HCT116 (cell line): ENCODE measurements at regions not wholly inside any gene's neighbourhood (a gene's known extent, or its start where the extent isn't known, plus 50 kb on each side); places are given as distances from the start of the nearest gene placed in this dataset.

Experiments used
- ATAC-seq: fragments of 200-7000 bp; cut with Tn5 transposase; 2 replicates; pipeline ENCODE4 v1.9.1; 2020; ENCODE audit warnings: mild to moderate bottlenecking, moderate library complexity
- BruUV-seq: library from RNA; stranded (reverse); fragments of 400-500 nt; replicated peaks from 2 replicates; lab custom pipeline; 2021; lab: Mats Ljungman, UMichigan
- CTCF ChIA-PET: fragments of 300-600 bp; sonication (Branson Sonifier 250); formaldehyde crosslinking; loops from one replicate; lab custom pipeline; 2021; ENCODE audit warnings: antibody characterized with exemption; lab: Charles Lee
- POLR2A ChIA-PET: fragments of 300-600, 350-600 bp; sonication (Branson Sonifier 250); formaldehyde crosslinking; loops from one replicate; lab custom pipeline; 2021; ENCODE audit warnings: antibody characterized with exemption; lab: Charles Lee
- RAD21 ChIA-PET, 2 experiments: fragments of 300-600 bp; sonication (Branson Sonifier 250); formaldehyde crosslinking; loops; one replicate each; lab custom pipeline; 2023; ENCODE audit warnings: low total read pairs in 2 of 2; ENCODE audit not compliant: uncharacterized antibody in 2 of 2, unreplicated experiment in 2 of 2, low non-redundant PET in 1 of 2; lab: Charles Lee
- DNase-seq: peaks from one replicate; pipeline ENCODE4 v3.0.0-alpha.2; 2010; ENCODE audit warnings: low read depth, low spot score
- H2AFZ ChIP-seq: fragments of 200-600 bp; shearing (Covaris generic), sonication (generic); 2 replicates; pipeline ENCODE4 v1.6.1; 2017; ENCODE audit warnings: low read depth, mixed run types, mixed read lengths, antibody characterized with exemption, low read length; ENCODE audit not compliant: poor library complexity, severe bottlenecking
- H3K27ac ChIP-seq: 2 replicates; pipeline ENCODE4 v1.5.1; 2012; ENCODE audit warnings: low read depth, low read length
- H3K27me3 ChIP-seq: fragments of 200-600 bp; sonication (generic); 2 replicates; pipeline ENCODE4 v1.6.1; 2016; ENCODE audit warnings: mixed run types, low read length, mixed read lengths; ENCODE audit not compliant: insufficient read depth
- H3K36me3 ChIP-seq, 2 experiments: fragments of 200-500 bp in 1 of 2; fragments of 200-600 bp in 1 of 2; sonication (Bioruptor generic) in 1 of 2; sonication (generic) in 1 of 2; 2 replicates each; pipeline versions ENCODE4 v1.5.1 to v1.6.1; 2014 to 2016; ENCODE audit warnings: low read length in 2 of 2, inconsistent platforms in 1 of 2, mixed read lengths in 1 of 2, mixed run types in 1 of 2; ENCODE audit not compliant: insufficient read depth in 2 of 2, control insufficient read depth in 1 of 2
- H3K4me1 ChIP-seq, 2 experiments: fragments of 200-600 bp in 1 of 2; sonication (generic) in 1 of 2; 2 replicates each; pipeline versions ENCODE4 v1.5.1 to v1.6.1; 2012 to 2017; ENCODE audit warnings: low read length in 2 of 2, inconsistent platforms in 1 of 2, mild to moderate bottlenecking in 1 of 2, mixed read lengths in 1 of 2, mixed run types in 1 of 2, moderate library complexity in 1 of 2; ENCODE audit not compliant: insufficient read depth in 2 of 2, control insufficient read depth in 1 of 2
- H3K4me2 ChIP-seq: fragments of 200-600 bp; sonication (generic); 2 replicates; pipeline ENCODE4 v1.6.1; 2017; ENCODE audit warnings: mixed run types, low read length, mixed read lengths
- H3K4me3 ChIP-seq, 2 experiments: fragments of 200-600 bp in 1 of 2; sonication (generic) in 1 of 2; replicated peaks in 1 of 2; 2 replicates each; pipeline ENCODE4 v1.5.1; 2011 to 2016; ENCODE audit warnings: low read length in 2 of 2, control low read depth in 1 of 2, low read depth in 1 of 2, mild to moderate bottlenecking in 1 of 2, mixed read lengths in 1 of 2, mixed run types in 1 of 2
- H3K79me2 ChIP-seq: fragments of 200-600 bp; sonication (generic); 2 replicates; pipeline ENCODE4 v1.6.1; 2017; ENCODE audit warnings: mild to moderate bottlenecking, mixed run types, low read length, moderate library complexity, mixed read lengths; ENCODE audit not compliant: insufficient read depth
- H3K9ac ChIP-seq: fragments of 200-600 bp; sonication (generic); 2 replicates; pipeline ENCODE4 v1.6.1; 2016; ENCODE audit warnings: low read length, mixed read lengths
- H3K9me2 ChIP-seq: fragments of 200-600 bp; sonication (generic), shearing (Covaris generic); 2 replicates; pipeline ENCODE4 v1.6.1; 2017; ENCODE audit warnings: mixed run types, mild to moderate bottlenecking, moderate library complexity; ENCODE audit not compliant: insufficient read depth
- H3K9me3 ChIP-seq, 2 experiments: fragments of 200-500 bp in 1 of 2; fragments of 200-600 bp in 1 of 2; sonication (Bioruptor generic) in 1 of 2; sonication (generic) in 1 of 2; 2 replicates each; pipeline ENCODE4 v1.6.1; 2014 to 2017; ENCODE audit warnings: low read length in 2 of 2, mixed read lengths in 2 of 2, inconsistent platforms in 1 of 2, low read depth in 1 of 2, mild to moderate bottlenecking in 1 of 2, mixed run types in 1 of 2, moderate library complexity in 1 of 2; ENCODE audit not compliant: control insufficient read depth in 1 of 2, insufficient read depth in 1 of 2
- H4K20me1 ChIP-seq: fragments of 200-600 bp; sonication (generic), shearing (Covaris generic); 2 replicates; pipeline ENCODE4 v1.6.1; 2017; ENCODE audit warnings: mixed run types, mild to moderate bottlenecking, moderate library complexity; ENCODE audit not compliant: insufficient read depth
- CBX3 ChIP-seq: IDR thresholded peaks from 2 replicates; pipeline ENCODE4 v1.6.1; 2012; ENCODE audit warnings: low read depth
- CEBPB ChIP-seq: IDR thresholded peaks from 2 replicates; pipeline ENCODE4 v1.6.1; 2012; ENCODE audit warnings: low read depth
- CTCF ChIP-seq, 3 experiments: fragments of 200-600 bp in 1 of 3; sonication (generic) in 1 of 3; IDR thresholded peaks in 2 of 3; conservative IDR thresholded peaks in 1 of 3; 2 replicates each; pipeline ENCODE4 v1.5.1; 2012 to 2017; ENCODE audit warnings: low read depth in 2 of 3, low read length in 2 of 3, antibody characterized with exemption in 1 of 3, borderline replicate concordance in 1 of 3, control low read depth in 1 of 3, mild to moderate bottlenecking in 1 of 3, mixed read lengths in 1 of 3, mixed run types in 1 of 3, moderate library complexity in 1 of 3; ENCODE audit not compliant: insufficient read depth in 1 of 3
- ELF1 ChIP-seq: IDR thresholded peaks from 2 replicates; pipeline ENCODE4 v1.6.1; 2012; ENCODE audit warnings: low read depth, borderline replicate concordance
- FOSL1 ChIP-seq: IDR thresholded peaks from 2 replicates; pipeline ENCODE4 v1.6.1; 2012; ENCODE audit warnings: low read depth
- JUND ChIP-seq: IDR thresholded peaks from 2 replicates; pipeline ENCODE4 v1.6.1; 2012
- POLR2A ChIP-seq: IDR thresholded peaks from 2 replicates; pipeline ENCODE4 v1.7.0; 2011; ENCODE audit warnings: borderline replicate concordance; ENCODE audit not compliant: insufficient read depth, insufficient read length; ENCODE audit errors: extremely low read depth
- POLR2AphosphoS5 ChIP-seq: IDR thresholded peaks from 2 replicates; pipeline ENCODE4 v1.6.1; 2011; ENCODE audit warnings: mild to moderate bottlenecking, low read depth, low read length, moderate library complexity
- RAD21 ChIP-seq: IDR thresholded peaks from 2 replicates; pipeline ENCODE4 v1.6.1; 2012; ENCODE audit warnings: low read depth, mild to moderate bottlenecking
- SP1 ChIP-seq: IDR thresholded peaks from 2 replicates; pipeline ENCODE4 v1.6.1; 2012; ENCODE audit warnings: low read depth
- SRF ChIP-seq: IDR thresholded peaks from 2 replicates; pipeline ENCODE4 v1.6.1; 2012; ENCODE audit warnings: low read depth
- TCF7L2 ChIP-seq: IDR thresholded peaks from 2 replicates; pipeline ENCODE4 v1.7.0; 2011; ENCODE audit warnings: borderline replicate concordance, inconsistent platforms; ENCODE audit not compliant: insufficient read depth, insufficient read length; ENCODE audit errors: extremely low read depth
- ZFX ChIP-seq: fragments of 450-650 bp; IDR thresholded peaks from 2 replicates; pipeline ENCODE4 v1.6.1; 2017
- ZNF274 ChIP-seq: fragments of 200-500 bp; sonication (Bioruptor generic); IDR thresholded peaks from 2 replicates; pipeline ENCODE4 v1.6.1; 2014; ENCODE audit warnings: mild to moderate bottlenecking, low read depth, low read length, inconsistent platforms
- intact Hi-C: fragments of 100-400 bp; cut with micrococcal nuclease; formaldehyde crosslinking; loops from 2 replicates; pipeline ENCODE4 v1.10.0; 2022
- TF ChIP-seq, protein P1 (sequence below): IDR thresholded peaks from 2 replicates; pipeline ENCODE4 v1.6.1; 2011; ENCODE audit warnings: mild to moderate bottlenecking, low read length, moderate library complexity; ENCODE audit not compliant: insufficient replicate concordance; ENCODE audit errors: extremely low read depth
- TF ChIP-seq, protein P2 (sequence below): IDR thresholded peaks from 2 replicates; pipeline ENCODE4 v1.6.1; 2012; ENCODE audit warnings: low read depth

DNA sequence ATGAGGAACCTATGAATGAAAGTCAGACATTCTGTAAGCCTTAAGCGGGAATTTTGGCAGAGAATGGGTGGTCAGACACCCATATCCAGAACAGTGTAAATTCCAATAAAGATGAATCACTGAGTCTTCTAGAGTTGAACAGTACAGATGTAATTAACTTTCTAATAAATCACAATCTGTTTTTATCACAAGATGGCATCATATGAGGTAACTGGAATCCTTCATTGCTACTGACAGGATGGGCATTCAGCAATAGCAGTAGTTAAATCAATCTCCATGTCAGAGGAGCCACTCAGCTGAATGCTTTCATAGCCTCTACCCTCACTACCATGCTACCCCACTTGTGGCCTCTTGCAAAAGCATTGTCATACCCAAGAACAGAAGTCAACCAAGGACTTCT lies 690.3 kb downstream of the AMY1C start:
- RAD21 ChIA-PET, result no interaction called here
- no peak overlapping the region for H3K27ac ChIP-seq
- H3K9ac ChIP-seq, result no peak overlapping the region
- no peak overlapping the region for H3K4me2 ChIP-seq
- no peaks in the 10 kb centered on the region for H3K4me1 ChIP-seq
- CTCF ChIA-PET, result no interaction called here
- BruUV-seq, result no TSS peak
- no peak for DNase-seq
- peaks cover 3% of the 10 kb centered on the region in 2 experiments; a peak in 2 of 4 replicates for H3K9me3 ChIP-seq
- TF ChIP-seq POLR2AphosphoS5 (no peak), ELF1 (no peak), TCF7L2 (no peak), SP1 (no peak), RAD21 (no peak), FOSL1 (no peak), CBX3 (no peak), CEBPB (no peak), SRF (no peak), ZFX (no peak), POLR2A (no peak), ZNF274 (no peak), CTCF (IDR thresholded peaks at IDR 0.05 in 2 of 3, conservative IDR thresholded peaks at IDR 0.05 in 1 of 3; ENCODE audit: borderline replicate concordance in 1 of 3, insufficient read depth in 1 of 3, low read depth in 2 of 3, low read length in 2 of 3) (no peak), JUND (no peak)
- TF ChIP-seq, protein P1, sequence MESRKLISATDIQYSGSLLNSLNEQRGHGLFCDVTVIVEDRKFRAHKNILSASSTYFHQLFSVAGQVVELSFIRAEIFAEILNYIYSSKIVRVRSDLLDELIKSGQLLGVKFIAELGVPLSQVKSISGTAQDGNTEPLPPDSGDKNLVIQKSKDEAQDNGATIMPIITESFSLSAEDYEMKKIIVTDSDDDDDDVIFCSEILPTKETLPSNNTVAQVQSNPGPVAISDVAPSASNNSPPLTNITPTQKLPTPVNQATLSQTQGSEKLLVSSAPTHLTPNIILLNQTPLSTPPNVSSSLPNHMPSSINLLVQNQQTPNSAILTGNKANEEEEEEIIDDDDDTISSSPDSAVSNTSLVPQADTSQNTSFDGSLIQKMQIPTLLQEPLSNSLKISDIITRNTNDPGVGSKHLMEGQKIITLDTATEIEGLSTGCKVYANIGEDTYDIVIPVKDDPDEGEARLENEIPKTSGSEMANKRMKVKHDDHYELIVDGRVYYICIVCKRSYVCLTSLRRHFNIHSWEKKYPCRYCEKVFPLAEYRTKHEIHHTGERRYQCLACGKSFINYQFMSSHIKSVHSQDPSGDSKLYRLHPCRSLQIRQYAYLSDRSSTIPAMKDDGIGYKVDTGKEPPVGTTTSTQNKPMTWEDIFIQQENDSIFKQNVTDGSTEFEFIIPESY, result no peak
- TF ChIP-seq, protein P2, sequence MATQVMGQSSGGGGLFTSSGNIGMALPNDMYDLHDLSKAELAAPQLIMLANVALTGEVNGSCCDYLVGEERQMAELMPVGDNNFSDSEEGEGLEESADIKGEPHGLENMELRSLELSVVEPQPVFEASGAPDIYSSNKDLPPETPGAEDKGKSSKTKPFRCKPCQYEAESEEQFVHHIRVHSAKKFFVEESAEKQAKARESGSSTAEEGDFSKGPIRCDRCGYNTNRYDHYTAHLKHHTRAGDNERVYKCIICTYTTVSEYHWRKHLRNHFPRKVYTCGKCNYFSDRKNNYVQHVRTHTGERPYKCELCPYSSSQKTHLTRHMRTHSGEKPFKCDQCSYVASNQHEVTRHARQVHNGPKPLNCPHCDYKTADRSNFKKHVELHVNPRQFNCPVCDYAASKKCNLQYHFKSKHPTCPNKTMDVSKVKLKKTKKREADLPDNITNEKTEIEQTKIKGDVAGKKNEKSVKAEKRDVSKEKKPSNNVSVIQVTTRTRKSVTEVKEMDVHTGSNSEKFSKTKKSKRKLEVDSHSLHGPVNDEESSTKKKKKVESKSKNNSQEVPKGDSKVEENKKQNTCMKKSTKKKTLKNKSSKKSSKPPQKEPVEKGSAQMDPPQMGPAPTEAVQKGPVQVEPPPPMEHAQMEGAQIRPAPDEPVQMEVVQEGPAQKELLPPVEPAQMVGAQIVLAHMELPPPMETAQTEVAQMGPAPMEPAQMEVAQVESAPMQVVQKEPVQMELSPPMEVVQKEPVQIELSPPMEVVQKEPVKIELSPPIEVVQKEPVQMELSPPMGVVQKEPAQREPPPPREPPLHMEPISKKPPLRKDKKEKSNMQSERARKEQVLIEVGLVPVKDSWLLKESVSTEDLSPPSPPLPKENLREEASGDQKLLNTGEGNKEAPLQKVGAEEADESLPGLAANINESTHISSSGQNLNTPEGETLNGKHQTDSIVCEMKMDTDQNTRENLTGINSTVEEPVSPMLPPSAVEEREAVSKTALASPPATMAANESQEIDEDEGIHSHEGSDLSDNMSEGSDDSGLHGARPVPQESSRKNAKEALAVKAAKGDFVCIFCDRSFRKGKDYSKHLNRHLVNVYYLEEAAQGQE, result no peak
- TF ChIP-seq, all 23 proteins: peak for 0
- Histone ChIP-seq H3K9me2 (no peaks in the 10 kb centered on the region), H4K20me1 (no peaks in the 10 kb centered on the region), H3K79me2 (no peaks in the 10 kb centered on the region), H3K4me3 (no peak overlapping the region), H3K27me3 (no peaks in the 10 kb centered on the region), H2AFZ (no peak overlapping the region), H3K36me3 (no peaks in the 10 kb centered on the region)
- no peak for ATAC-seq
- intact Hi-C loops, result no loop called here
- POLR2A ChIA-PET, result no interaction called here
